SK-N-SH treated with all-trans-retinoic acid at 6 μM for 48 hours (cell line): ENCODE measurements at regions not wholly inside any gene's neighbourhood (a gene's known extent, or its start where the extent isn't known, plus 50 kb on each side); places are given as distances from the start of the nearest gene placed in this dataset.

Experiments
- ATAC-seq: fragments of 200-7000 bp; cut with Tn5 transposase; 3 replicates; pipeline ENCODE4 v1.9.1; 2020; ENCODE audit warnings: mild to moderate bottlenecking, moderate library complexity
- ARNTL ChIP-seq: fragments of 450-650 bp; formaldehyde crosslinking; IDR thresholded peaks from 2 replicates; pipeline ENCODE4 v1.5.0; 2020; ENCODE audit warnings: low read depth, mild to moderate bottlenecking, moderate library complexity, borderline replicate concordance
- BACH2 ChIP-seq: fragments of 250-450 bp; sonication (Bioruptor Pico); IDR thresholded peaks from 2 replicates; pipeline ENCODE4 v1.9.0; 2021; ENCODE audit warnings: mild to moderate bottlenecking, borderline replicate concordance
- CSDC2 ChIP-seq: fragments of 250-450 bp; sonication (Bioruptor Pico); IDR thresholded peaks from 2 replicates; pipeline ENCODE4 v1.5.0; 2020; ENCODE audit warnings: mild to moderate bottlenecking, moderate library complexity
- ESRRG ChIP-seq: fragments of 250-450 bp; sonication (Bioruptor Pico); IDR thresholded peaks from 2 replicates; pipeline ENCODE4 v1.6.1; 2021; ENCODE audit warnings: mild to moderate bottlenecking
- GLIS3 ChIP-seq: fragments of 250-450 bp; sonication (Bioruptor Pico); IDR thresholded peaks from 2 replicates; pipeline ENCODE4 v1.5.0; 2020; ENCODE audit warnings: mild to moderate bottlenecking, moderate library complexity
- OSR1 ChIP-seq: fragments of 250-450 bp; sonication (Bioruptor Pico); IDR thresholded peaks from 2 replicates; pipeline ENCODE4 v1.8.0; 2022; ENCODE audit warnings: moderate library complexity, mild to moderate bottlenecking, inconsistent platforms
- PPARA ChIP-seq: fragments of 250-450 bp; sonication (Bioruptor Pico); IDR thresholded peaks from 2 replicates; pipeline ENCODE4 v1.5.0; 2020; ENCODE audit warnings: mild to moderate bottlenecking, borderline replicate concordance
- RARB ChIP-seq: fragments of 250-450 bp; sonication (Bioruptor Pico); IDR thresholded peaks from 2 replicates; pipeline ENCODE4 v1.8.0; 2021; ENCODE audit warnings: mild to moderate bottlenecking, moderate library complexity
- SNAI2 ChIP-seq: fragments of 250-450 bp; sonication (Bioruptor Pico); IDR thresholded peaks from 2 replicates; pipeline ENCODE4 v1.5.0; 2020; ENCODE audit warnings: mild to moderate bottlenecking, moderate library complexity
- TOX ChIP-seq: fragments of 250-450 bp; sonication (Bioruptor Pico); IDR thresholded peaks from 2 replicates; pipeline ENCODE4 v1.8.0; 2021; ENCODE audit warnings: mild to moderate bottlenecking, moderate library complexity, borderline replicate concordance
- ZC3H10 ChIP-seq: fragments of 250-450 bp; sonication (Bioruptor Pico); IDR thresholded peaks from 2 replicates; pipeline ENCODE4 v1.5.1; 2021; ENCODE audit warnings: mild to moderate bottlenecking, moderate library complexity
- ZNF8 ChIP-seq: fragments of 450-650 bp; formaldehyde crosslinking; IDR thresholded peaks from 2 replicates; pipeline ENCODE4 v1.5.0; 2020; ENCODE audit warnings: mild to moderate bottlenecking, moderate library complexity
- TF ChIP-seq, protein P1 (sequence below): fragments of 250-450 bp; sonication (Bioruptor Pico); IDR thresholded peaks from 2 replicates; pipeline ENCODE4 v1.8.0; 2021; ENCODE audit warnings: low read depth, mild to moderate bottlenecking, moderate library complexity, borderline replicate concordance
- TF ChIP-seq, protein P2 (sequence below): fragments of 250-450 bp; sonication (Bioruptor Pico); IDR thresholded peaks from 2 replicates; pipeline ENCODE4 v1.5.0; 2020; ENCODE audit warnings: mild to moderate bottlenecking, moderate library complexity
- TF ChIP-seq, protein P3 (sequence below): fragments of 250-450 bp; sonication (Bioruptor Pico); IDR thresholded peaks from 2 replicates; pipeline ENCODE4 v1.8.0; 2020; ENCODE audit warnings: mild to moderate bottlenecking, moderate library complexity, borderline replicate concordance
- TF ChIP-seq, protein P4 (sequence below): fragments of 250-450 bp; sonication (Bioruptor Pico); IDR thresholded peaks from 2 replicates; pipeline ENCODE4 v1.5.1; 2020; ENCODE audit warnings: low read depth, mild to moderate bottlenecking, moderate library complexity
- TF ChIP-seq, protein P5 (sequence below): fragments of 250-450 bp; sonication (Bioruptor Pico); IDR thresholded peaks from 2 replicates; pipeline ENCODE4 v1.5.1; 2021; ENCODE audit warnings: mild to moderate bottlenecking, moderate library complexity

DNA sequence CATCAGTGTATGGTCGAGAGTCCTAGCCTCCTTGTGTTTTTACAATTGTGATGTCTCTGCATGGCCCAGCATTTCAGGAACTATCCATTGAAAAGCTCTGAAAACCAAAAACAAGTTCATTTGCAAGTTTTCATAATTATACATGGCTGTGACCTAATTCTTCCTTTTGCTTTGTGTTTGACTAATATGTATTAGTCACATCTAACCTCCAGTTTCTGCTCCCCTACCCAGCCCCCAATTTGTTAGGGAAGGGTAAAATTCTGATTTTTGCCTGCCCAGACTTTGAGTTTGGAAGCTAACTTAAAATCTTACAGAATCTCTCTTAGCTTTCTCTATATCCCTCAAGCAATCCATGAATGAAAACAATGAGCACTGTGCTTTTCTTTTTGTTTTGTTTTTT lies 128.2 kb upstream of the SEMA6A start:
- TF ChIP-seq, protein P1, sequence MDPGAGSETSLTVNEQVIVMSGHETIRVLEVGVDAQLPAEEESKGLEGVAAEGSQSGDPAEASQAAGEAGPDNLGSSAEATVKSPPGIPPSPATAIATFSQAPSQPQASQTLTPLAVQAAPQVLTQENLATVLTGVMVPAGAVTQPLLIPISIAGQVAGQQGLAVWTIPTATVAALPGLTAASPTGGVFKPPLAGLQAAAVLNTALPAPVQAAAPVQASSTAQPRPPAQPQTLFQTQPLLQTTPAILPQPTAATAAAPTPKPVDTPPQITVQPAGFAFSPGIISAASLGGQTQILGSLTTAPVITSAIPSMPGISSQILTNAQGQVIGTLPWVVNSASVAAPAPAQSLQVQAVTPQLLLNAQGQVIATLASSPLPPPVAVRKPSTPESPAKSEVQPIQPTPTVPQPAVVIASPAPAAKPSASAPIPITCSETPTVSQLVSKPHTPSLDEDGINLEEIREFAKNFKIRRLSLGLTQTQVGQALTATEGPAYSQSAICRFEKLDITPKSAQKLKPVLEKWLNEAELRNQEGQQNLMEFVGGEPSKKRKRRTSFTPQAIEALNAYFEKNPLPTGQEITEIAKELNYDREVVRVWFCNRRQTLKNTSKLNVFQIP (CRISPR knock-in tag): no peak
- no peak for TF ChIP-seq ESRRG (CRISPR knock-in tag)
- no peak for TF ChIP-seq ZC3H10 (CRISPR knock-in tag)
- no peak for TF ChIP-seq PPARA (CRISPR knock-in tag)
- no peak for TF ChIP-seq ARNTL (CRISPR knock-in tag)
- TF ChIP-seq, protein P2, sequence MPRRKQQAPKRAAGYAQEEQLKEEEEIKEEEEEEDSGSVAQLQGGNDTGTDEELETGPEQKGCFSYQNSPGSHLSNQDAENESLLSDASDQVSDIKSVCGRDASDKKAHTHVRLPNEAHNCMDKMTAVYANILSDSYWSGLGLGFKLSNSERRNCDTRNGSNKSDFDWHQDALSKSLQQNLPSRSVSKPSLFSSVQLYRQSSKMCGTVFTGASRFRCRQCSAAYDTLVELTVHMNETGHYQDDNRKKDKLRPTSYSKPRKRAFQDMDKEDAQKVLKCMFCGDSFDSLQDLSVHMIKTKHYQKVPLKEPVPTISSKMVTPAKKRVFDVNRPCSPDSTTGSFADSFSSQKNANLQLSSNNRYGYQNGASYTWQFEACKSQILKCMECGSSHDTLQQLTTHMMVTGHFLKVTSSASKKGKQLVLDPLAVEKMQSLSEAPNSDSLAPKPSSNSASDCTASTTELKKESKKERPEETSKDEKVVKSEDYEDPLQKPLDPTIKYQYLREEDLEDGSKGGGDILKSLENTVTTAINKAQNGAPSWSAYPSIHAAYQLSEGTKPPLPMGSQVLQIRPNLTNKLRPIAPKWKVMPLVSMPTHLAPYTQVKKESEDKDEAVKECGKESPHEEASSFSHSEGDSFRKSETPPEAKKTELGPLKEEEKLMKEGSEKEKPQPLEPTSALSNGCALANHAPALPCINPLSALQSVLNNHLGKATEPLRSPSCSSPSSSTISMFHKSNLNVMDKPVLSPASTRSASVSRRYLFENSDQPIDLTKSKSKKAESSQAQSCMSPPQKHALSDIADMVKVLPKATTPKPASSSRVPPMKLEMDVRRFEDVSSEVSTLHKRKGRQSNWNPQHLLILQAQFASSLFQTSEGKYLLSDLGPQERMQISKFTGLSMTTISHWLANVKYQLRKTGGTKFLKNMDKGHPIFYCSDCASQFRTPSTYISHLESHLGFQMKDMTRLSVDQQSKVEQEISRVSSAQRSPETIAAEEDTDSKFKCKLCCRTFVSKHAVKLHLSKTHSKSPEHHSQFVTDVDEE (CRISPR knock-in tag): no peak
- TF ChIP-seq, protein P3, sequence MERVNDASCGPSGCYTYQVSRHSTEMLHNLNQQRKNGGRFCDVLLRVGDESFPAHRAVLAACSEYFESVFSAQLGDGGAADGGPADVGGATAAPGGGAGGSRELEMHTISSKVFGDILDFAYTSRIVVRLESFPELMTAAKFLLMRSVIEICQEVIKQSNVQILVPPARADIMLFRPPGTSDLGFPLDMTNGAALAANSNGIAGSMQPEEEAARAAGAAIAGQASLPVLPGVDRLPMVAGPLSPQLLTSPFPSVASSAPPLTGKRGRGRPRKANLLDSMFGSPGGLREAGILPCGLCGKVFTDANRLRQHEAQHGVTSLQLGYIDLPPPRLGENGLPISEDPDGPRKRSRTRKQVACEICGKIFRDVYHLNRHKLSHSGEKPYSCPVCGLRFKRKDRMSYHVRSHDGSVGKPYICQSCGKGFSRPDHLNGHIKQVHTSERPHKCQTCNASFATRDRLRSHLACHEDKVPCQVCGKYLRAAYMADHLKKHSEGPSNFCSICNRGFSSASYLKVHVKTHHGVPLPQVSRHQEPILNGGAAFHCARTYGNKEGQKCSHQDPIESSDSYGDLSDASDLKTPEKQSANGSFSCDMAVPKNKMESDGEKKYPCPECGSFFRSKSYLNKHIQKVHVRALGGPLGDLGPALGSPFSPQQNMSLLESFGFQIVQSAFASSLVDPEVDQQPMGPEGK (CRISPR knock-in tag): no peak
- TF ChIP-seq, protein P4, sequence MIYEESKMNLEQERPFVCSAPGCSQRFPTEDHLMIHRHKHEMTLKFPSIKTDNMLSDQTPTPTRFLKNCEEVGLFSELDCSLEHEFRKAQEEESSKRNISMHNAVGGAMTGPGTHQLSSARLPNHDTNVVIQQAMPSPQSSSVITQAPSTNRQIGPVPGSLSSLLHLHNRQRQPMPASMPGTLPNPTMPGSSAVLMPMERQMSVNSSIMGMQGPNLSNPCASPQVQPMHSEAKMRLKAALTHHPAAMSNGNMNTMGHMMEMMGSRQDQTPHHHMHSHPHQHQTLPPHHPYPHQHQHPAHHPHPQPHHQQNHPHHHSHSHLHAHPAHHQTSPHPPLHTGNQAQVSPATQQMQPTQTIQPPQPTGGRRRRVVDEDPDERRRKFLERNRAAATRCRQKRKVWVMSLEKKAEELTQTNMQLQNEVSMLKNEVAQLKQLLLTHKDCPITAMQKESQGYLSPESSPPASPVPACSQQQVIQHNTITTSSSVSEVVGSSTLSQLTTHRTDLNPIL (CRISPR knock-in tag): no peak
- TF ChIP-seq, all 23 proteins: peak for 0
- no peak for ATAC-seq

DNA sequence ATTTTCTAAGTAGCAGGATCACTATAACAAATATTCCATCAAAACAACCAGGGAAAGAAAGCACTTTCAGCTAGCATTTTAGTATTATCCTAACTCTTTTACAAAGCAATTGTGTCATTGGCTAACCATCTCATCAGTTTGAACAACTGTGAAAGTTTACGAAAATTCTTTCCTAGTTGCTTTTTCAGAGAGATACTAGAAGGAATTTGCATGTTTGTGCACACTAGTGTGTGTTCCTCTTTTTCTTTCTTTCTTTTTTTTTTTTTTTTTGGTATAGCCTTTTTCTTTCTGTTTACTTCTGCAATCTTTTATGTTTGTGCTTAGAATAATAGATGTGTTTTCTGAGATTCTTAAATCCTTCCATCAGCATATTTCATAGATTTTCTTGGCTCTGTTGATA lies 124.7 kb upstream of the SEMA6A start:
- TF ChIP-seq, protein P3 (CRISPR knock-in tag): no peak
- TF ChIP-seq CSDC2 (no peak), GLIS3 (CRISPR knock-in tag) (no peak), TOX (CRISPR knock-in tag) (no peak), RARB (CRISPR knock-in tag) (no peak)
- TF ChIP-seq, protein P4 (CRISPR knock-in tag): no peak

DNA sequence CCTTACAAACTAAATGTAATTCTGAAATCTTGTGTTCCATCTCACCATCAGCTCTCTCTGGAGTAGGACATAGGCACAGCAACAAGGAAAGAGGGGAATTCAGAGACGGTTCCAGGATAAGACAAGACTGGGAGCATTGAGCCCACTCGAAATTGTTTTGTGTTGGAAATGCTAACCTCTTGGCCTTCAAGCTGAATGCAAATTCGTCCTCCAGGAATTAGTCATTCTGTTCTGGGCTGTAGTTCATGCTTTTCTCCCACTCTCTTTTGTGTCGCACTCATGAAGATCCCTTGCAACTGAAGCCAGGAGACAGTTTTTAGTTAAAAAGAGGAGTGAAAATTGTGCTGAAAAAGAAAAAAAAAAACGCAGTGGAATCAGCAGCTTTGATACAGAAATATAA lies 121.7 kb upstream of the SEMA6A start:
- TF ChIP-seq, protein P1 (CRISPR knock-in tag): no peak
- TF ChIP-seq, protein P5, sequence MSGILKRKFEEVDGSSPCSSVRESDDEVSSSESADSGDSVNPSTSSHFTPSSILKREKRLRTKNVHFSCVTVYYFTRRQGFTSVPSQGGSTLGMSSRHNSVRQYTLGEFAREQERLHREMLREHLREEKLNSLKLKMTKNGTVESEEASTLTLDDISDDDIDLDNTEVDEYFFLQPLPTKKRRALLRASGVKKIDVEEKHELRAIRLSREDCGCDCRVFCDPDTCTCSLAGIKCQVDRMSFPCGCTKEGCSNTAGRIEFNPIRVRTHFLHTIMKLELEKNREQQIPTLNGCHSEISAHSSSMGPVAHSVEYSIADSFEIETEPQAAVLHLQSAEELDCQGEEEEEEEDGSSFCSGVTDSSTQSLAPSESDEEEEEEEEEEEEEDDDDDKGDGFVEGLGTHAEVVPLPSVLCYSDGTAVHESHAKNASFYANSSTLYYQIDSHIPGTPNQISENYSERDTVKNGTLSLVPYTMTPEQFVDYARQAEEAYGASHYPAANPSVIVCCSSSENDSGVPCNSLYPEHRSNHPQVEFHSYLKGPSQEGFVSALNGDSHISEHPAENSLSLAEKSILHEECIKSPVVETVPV (CRISPR knock-in tag): no peak
- no peak for TF ChIP-seq ZNF8 (CRISPR knock-in tag)
- no peak for TF ChIP-seq CSDC2
- TF ChIP-seq BACH2 (CRISPR knock-in tag): no peak
- no peak for TF ChIP-seq OSR1
- TF ChIP-seq, protein P2 (CRISPR knock-in tag): no peak
- TF ChIP-seq ZC3H10 (CRISPR knock-in tag): no peak
- no peak for TF ChIP-seq TOX (CRISPR knock-in tag)
- no peak for TF ChIP-seq SNAI2 (CRISPR knock-in tag)
- ATAC-seq: no peak

More for the DNA sequence above, 124.7 kb upstream of the SEMA6A start:
- no peak for ATAC-seq
